ENCODE measurements at regions not wholly inside any gene's neighbourhood (a gene's known extent, or its start where the extent isn't known, plus 50 kb on each side); places are given as distances from the start of the nearest gene placed in this dataset.
"Not testable (repeated sequence)": the region's sequence is repeated elsewhere in the genome, so short reads cannot be mapped to it uniquely, and the experiment has no call there.

DNA sequence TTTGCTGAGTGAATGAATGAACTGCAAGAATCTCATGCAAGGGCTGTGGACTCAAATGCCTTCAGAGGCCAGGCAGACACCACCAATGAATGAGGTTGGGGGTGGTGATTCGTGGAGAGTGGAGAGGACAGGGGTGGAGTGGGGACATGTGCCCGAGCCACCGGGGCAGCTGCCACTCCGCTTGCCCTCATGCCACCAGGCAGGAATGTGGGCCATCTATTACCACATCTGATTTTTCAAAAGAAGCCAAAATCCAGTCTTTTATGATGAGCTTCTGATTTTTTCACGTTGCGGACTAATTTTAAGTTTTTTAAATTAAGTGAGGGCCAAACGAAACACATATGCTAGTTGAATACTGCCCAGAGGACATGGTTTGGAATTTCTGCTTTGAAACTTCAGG is 67.1 kb upstream of the SMURF2 start:
- TF ChIP-seq, protein P1, sequence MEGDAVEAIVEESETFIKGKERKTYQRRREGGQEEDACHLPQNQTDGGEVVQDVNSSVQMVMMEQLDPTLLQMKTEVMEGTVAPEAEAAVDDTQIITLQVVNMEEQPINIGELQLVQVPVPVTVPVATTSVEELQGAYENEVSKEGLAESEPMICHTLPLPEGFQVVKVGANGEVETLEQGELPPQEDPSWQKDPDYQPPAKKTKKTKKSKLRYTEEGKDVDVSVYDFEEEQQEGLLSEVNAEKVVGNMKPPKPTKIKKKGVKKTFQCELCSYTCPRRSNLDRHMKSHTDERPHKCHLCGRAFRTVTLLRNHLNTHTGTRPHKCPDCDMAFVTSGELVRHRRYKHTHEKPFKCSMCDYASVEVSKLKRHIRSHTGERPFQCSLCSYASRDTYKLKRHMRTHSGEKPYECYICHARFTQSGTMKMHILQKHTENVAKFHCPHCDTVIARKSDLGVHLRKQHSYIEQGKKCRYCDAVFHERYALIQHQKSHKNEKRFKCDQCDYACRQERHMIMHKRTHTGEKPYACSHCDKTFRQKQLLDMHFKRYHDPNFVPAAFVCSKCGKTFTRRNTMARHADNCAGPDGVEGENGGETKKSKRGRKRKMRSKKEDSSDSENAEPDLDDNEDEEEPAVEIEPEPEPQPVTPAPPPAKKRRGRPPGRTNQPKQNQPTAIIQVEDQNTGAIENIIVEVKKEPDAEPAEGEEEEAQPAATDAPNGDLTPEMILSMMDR (IDR thresholded peaks at IDR 0.05; ENCODE audit: extremely low read depth, insufficient read depth, missing control alignments): no peak
- DNase-seq (ENCODE audit: low spot score): no peak
- in situ Hi-C loops (cut with MboI; ENCODE audit: low pct_unique_long_range_greater_than_20kb, low sequenced_read_pairs, unreplicated experiment): no loop called here

DNA sequence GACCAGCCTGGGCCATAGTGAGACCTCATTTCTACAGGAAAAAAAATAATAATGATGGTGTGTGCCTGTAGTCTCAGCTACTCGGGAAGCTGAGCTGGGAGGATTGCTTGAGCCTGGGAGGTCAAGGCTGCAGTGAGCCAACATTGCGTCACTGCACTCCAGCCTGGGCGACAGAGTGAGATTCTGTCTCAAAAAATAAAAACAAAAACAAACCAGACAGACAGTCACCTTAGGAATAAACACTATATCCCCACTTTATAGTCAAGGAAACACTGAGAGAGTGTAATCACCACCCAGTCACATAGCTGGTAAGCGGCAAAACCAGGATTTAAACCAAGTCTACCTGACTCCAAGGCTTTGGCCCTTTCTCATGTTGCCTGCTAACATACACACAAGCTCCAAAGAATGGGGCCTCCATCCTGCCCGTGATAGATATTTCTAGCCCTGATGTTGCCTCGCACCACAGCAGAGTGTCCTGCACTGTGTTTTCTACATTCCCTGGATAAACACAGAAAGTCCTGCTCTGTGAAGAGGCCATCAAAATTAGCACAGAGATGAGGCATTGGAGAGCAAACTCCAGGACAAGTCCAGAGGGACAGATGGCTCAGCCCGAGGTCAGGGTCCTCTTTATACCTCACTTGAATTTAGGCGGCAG is 66.1 kb upstream of the SMURF2 start:
- in situ Hi-C loops (cut with MboI; ENCODE audit: low pct_unique_long_range_greater_than_20kb, low sequenced_read_pairs, unreplicated experiment): no loop called here
- no peak for DNase-seq (ENCODE audit: low spot score)
- TF ChIP-seq, protein P1 (IDR thresholded peaks at IDR 0.05; ENCODE audit: extremely low read depth, insufficient read depth, missing control alignments): no peak

DNA sequence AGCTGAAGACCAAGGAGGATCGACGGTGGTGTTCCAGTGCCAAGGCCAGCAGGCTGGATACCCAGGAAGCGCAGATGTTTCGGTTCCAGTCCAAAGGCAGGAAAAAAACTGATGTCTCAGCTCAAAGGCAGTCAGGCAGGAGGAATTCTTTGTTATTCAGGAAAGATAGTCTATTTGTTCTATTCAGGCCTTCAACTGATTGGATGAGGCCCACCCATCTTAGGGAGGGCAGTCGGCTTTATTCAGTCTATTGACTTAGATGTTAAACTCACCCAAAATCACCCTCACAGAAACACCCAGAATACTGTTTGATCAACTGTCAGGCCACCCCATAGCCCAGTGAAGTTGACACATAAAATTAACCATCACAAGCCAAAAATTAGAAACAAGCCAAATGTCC is 63.9 kb upstream of the SMURF2 start:
- DNase-seq (ENCODE audit: low spot score); in situ Hi-C loops (cut with MboI; ENCODE audit: low pct_unique_long_range_greater_than_20kb, low sequenced_read_pairs, unreplicated experiment): not testable (repeated sequence)

DNA sequence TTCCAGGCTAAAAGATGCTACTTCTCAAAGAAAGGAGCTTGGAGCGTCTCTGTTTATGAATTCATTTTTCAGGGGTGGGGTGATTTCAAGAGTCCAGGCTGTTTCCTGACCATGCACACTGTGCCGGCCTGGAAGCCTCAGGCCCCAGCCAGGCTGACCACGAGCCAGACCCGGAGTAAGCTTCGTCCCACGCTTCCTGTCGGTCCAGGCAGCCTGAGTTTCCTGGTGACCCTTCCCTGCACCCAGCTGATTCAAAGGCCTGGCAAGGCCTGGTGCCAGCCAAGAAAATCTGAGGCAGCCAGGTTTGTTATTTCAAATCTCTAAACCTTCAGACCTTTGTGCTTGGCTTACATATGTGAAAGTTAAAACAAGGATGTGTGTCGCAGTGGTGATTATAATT is 62.1 kb upstream of the SMURF2 start:
- DNase-seq (ENCODE audit: low spot score); in situ Hi-C loops (cut with MboI; ENCODE audit: low pct_unique_long_range_greater_than_20kb, low sequenced_read_pairs, unreplicated experiment): not testable (repeated sequence)

DNA sequence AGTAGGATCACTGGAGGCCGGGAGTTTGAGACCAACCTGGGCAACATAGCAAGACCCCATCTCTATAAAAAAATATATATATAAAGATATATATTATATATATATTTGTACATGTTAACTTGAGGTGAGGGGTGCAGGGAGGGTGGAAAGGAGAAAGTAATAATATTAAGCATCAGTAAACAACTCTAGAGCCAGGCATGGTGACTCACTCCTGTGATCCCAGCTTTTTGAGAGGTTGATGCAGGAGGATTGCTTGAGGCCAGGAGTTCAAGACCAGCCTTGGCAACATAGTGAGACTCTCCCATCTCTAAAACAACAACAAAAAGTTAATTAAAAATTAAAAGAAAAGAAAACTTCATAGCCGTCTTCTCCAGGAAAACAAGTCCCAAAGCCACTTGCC is 61.7 kb upstream of the SMURF2 start:
- TF ChIP-seq, protein P1 (IDR thresholded peaks at IDR 0.05; ENCODE audit: extremely low read depth, insufficient read depth, missing control alignments): no peak
- in situ Hi-C loops (cut with MboI; ENCODE audit: low pct_unique_long_range_greater_than_20kb, low sequenced_read_pairs, unreplicated experiment): no loop called here
- no peak for DNase-seq (ENCODE audit: low spot score)

DNA sequence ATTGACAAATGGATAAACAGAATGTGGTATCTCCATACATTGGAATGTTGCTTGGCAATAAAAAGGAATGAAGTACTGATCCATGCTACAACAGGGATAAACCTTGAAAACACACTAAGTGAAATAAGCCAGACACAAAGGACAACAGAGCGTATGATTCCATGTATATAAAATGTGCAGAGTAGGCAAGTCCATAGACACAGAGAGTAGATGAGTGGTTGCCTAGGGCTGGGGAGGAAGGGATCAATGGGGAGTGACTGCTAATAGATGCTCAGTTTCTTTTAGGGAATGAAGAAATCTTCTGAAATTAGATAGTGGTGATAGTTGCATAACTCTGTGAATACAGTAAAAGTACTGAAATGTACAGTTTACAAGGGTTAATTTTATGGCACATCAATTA is 59.4 kb upstream of the SMURF2 start:
- in situ Hi-C loops (cut with MboI; ENCODE audit: low pct_unique_long_range_greater_than_20kb, low sequenced_read_pairs, unreplicated experiment); DNase-seq (ENCODE audit: low spot score): not testable (repeated sequence)

DNA sequence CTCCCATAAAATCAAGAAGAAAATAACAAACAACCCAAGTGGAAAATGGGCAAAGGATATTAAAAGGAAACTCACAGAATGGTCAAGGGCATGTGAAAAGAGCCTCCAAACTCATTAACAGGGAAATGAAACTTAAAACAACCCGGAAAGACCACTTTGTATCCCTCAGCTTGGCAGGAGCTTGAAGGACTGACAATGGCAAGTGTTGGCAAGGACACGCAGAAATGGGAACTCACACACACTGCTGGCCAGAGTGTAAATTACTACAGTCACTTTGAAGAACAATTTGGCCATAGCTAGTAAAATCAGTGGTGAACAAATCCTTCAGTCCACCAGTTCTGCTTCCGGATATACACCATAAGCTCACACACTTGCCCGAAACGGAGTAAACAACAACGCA is 58.1 kb upstream of the SMURF2 start:
- DNase-seq (ENCODE audit: low spot score); in situ Hi-C loops (cut with MboI; ENCODE audit: low pct_unique_long_range_greater_than_20kb, low sequenced_read_pairs, unreplicated experiment): not testable (repeated sequence)

DNA sequence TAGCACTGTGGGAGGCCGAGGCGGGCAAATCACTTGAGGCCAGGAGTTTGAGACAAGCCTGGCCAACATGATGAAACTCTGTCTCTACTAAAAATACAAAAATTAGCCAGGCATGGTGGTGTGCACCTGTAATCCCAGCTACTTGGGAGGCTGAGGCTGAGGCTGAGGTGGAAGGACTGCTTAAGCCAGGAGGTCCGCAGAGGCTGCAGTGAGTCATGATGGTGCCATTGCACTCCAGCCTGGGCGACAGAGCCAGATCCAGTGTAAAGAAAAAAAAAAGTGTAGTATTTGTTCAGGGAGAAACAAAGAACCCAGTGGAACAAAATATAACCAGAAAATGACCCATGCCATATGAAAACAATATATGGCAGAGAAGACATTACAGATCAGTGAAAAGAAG is 57.4 kb upstream of the SMURF2 start:
- in situ Hi-C loops (cut with MboI; ENCODE audit: low pct_unique_long_range_greater_than_20kb, low sequenced_read_pairs, unreplicated experiment); DNase-seq (ENCODE audit: low spot score): not testable (repeated sequence)

DNA sequence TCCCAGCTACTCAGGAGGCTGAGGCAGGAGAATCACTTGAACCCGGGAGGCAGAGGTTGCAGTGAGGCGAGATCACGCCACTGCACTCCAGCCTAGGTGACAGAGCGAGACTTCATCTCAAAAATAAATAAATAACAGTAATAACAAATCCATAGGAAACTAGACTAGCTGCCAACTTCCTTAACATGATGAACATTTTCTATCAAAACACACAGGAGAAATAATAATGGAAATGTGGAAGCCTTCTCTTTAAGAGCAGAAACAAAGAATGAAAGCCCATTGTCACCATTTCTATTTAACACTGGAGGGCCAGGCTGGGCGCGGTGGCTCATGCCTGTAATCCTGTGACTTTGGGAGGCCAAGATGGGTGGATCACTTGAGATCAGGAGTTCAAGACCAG is 56.7 kb upstream of the SMURF2 start:
- in situ Hi-C loops (cut with MboI; ENCODE audit: low pct_unique_long_range_greater_than_20kb, low sequenced_read_pairs, unreplicated experiment); DNase-seq (ENCODE audit: low spot score): not testable (repeated sequence)

DNA sequence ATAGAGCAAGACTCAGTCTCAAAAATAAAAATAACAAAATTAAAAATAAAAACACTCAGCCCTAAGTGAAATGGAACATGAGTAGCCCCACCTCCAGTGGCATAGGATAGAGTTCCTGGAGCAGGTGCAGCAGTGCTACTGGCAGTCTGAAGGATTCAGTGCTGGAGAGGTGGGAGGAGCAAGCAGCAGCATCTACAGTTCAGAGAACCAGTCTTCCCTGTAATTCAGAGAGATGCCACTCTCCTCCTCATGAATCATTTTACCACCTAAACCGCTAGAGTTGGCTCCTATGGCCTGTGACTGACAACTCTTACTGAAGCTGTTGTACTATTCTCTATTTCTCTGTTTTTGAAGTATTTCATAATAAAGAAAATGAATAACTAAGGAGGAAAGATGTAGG is 56.0 kb upstream of the SMURF2 start:
- TF ChIP-seq, protein P1 (IDR thresholded peaks at IDR 0.05; ENCODE audit: extremely low read depth, insufficient read depth, missing control alignments): no peak
- in situ Hi-C loops (cut with MboI; ENCODE audit: low pct_unique_long_range_greater_than_20kb, low sequenced_read_pairs, unreplicated experiment): no loop called here
- no peak for DNase-seq (ENCODE audit: low spot score)

DNA sequence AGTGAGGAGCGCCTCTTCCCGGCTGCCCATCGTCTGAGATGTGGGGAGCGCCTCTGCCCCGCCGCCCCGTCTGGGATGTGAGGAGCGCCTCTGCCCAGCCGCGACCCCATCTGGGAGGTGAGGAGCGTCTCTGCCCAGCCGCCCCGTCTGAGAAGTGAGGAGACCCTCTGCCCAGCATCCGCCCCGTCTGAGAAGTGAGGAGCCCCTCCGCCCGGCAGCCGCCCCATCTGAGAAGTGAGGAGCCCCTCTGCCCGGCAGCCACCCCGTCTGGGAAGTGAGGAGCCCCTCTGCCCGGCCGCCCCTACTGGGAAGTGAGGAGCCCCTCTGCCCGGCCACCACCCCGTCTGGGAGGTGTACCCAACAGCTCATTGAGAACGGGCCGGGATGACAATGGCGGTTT is 54.4 kb upstream of the SMURF2 start:
- in situ Hi-C loops (cut with MboI; ENCODE audit: low pct_unique_long_range_greater_than_20kb, low sequenced_read_pairs, unreplicated experiment); DNase-seq (ENCODE audit: low spot score): not testable (repeated sequence)

DNA sequence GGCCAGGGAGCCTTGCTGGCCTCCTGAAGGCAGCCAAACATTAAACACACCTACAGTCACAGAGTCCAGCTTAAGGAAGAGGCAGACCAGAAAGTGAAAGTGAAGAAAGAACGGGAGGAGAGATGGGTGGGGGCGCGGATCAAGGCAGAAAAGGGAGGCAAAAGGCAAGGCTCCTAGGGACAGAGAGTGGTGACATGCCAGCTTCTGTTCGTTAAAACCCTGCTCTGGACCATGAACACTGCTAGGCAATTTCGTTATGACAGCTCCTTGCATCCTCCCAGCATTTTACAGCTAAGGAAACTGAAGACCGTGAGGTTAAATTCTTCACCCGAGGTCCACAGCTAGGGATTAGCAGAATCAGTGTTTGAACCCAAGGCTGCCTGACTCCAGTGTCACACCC is 51.7 kb upstream of the SMURF2 start:
- DNase-seq (ENCODE audit: low spot score); in situ Hi-C loops (cut with MboI; ENCODE audit: low pct_unique_long_range_greater_than_20kb, low sequenced_read_pairs, unreplicated experiment): not testable (repeated sequence)

DNA sequence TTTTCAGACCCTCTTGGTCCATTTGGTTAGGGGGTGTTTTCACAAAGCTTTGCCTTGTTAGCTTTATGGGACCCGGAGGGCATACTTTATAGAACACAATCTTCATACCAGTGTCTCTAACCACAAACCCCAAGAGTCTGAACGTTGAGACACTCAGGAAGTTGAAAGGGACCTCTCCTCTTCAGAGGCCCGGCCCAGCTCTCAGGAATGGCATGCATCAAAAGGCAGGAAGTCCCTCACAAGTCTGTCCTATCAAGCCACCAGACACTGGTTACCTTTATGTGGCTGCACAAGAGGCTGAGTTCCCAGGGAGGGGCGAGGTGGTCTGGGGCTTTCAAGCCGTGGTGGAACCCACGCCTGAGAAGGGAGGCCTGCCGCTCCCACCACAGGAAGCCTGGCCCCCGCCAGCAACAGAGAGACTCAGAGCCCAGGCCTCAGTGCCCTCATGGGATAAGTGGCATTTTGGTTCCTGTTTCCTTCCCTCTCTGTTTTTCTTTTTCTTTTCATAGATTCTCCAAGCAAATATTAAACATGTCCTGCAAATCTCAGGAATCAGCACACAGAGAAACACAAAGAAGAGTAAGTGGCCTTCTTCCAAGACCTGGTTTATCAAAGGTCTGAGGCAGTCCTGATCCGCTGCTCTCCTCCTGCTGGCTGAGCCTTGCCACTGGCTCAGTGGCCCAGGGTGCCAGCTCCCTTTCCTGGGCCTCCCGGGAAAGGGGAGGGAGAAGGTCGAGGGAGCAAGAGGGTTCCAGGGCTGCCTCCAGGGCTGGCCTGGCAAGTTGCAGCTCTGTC is 50.6 kb upstream of the SMURF2 start:
- in situ Hi-C loops (cut with MboI; ENCODE audit: low pct_unique_long_range_greater_than_20kb, low sequenced_read_pairs, unreplicated experiment); DNase-seq (ENCODE audit: low spot score): not testable (repeated sequence)

Measured in GM13977 (cell line).